GM23338 (cell line): ENCODE measurements at regions not wholly inside any gene's neighbourhood (a gene's known extent, or its start where the extent isn't known, plus 50 kb on each side); places are given as distances from the start of the nearest gene placed in this dataset.

Experiments used
- ATAC-seq: fragments of 200-7000 bp; cut with Tn5 transposase; 3 replicates; pipeline ENCODE4 v1.9.1; 2020
- DNase-seq: peaks from one replicate; pipeline ENCODE4 v3.0.0-alpha.2; 2015; ENCODE audit warnings: low spot score
- H2AFZ ChIP-seq: fragments of 200-600 bp; sonication (generic); 2 replicates; pipeline ENCODE4 v1.8.0; 2016; ENCODE audit warnings: antibody characterized with exemption, mild to moderate bottlenecking, moderate library complexity
- H3F3A ChIP-seq: fragments of 200-600 bp; sonication (generic); replicated peaks from 2 replicates; pipeline ENCODE4 v1.8.0; 2017; ENCODE audit warnings: antibody characterized with exemption, mixed run types, low read depth
- H3K27ac ChIP-seq: fragments of 200-600 bp; sonication (generic); 2 replicates; pipeline ENCODE4 v1.6.1; 2016; ENCODE audit warnings: low read depth
- H3K27me3 ChIP-seq: fragments of 200-600 bp; sonication (generic); 2 replicates; pipeline ENCODE4 v1.8.0; 2016; ENCODE audit warnings: mild to moderate bottlenecking, mixed run types, moderate library complexity; ENCODE audit not compliant: insufficient read depth
- H3K36me3 ChIP-seq: fragments of 200-600 bp; sonication (generic); 2 replicates; pipeline ENCODE4 v1.8.0; 2016; ENCODE audit warnings: mild to moderate bottlenecking; ENCODE audit not compliant: insufficient read depth
- H3K4me1 ChIP-seq: fragments of 200-600 bp; sonication (generic); 2 replicates; pipeline ENCODE4 v1.8.0; 2016; ENCODE audit warnings: mild to moderate bottlenecking, moderate library complexity; ENCODE audit not compliant: insufficient read depth
- H3K4me2 ChIP-seq: fragments of 200-600 bp; sonication (generic); 2 replicates; pipeline ENCODE4 v1.7.1; 2017; ENCODE audit warnings: mixed run types
- H3K4me3 ChIP-seq: fragments of 200-600 bp; sonication (generic); 2 replicates; pipeline ENCODE4 v1.6.1; 2016; ENCODE audit warnings: mixed run types
- H3K79me2 ChIP-seq: fragments of 200-600 bp; sonication (generic); replicated peaks from 2 replicates; pipeline ENCODE4 v1.8.0; 2017; ENCODE audit warnings: mild to moderate bottlenecking; ENCODE audit not compliant: insufficient read depth
- H3K9me2 ChIP-seq: fragments of 200-600 bp; sonication (generic); 2 replicates; pipeline ENCODE4 v1.8.0; 2017; ENCODE audit not compliant: insufficient read depth
- H4K20me1 ChIP-seq: fragments of 200-600 bp; sonication (generic); replicated peaks from 2 replicates; pipeline ENCODE4 v1.8.0; 2017; ENCODE audit warnings: mild to moderate bottlenecking; ENCODE audit not compliant: insufficient read depth
- H3K27ac Mint-ChIP-seq: 2 replicates; pipeline ENCODE4 v1.8.0; 2020; ENCODE audit warnings: inconsistent platforms, mild to moderate bottlenecking, moderate library complexity, mixed read lengths
- H3K27me3 Mint-ChIP-seq: 3 replicates; pipeline ENCODE4 v1.8.0; 2022; ENCODE audit warnings: low read depth, mild to moderate bottlenecking, moderate library complexity, mixed read lengths, inconsistent platforms; ENCODE audit not compliant: insufficient read depth, poor library complexity
- H3K36me3 Mint-ChIP-seq: 3 replicates; pipeline ENCODE4 v1.8.0; 2021; ENCODE audit warnings: low read depth, mild to moderate bottlenecking, inconsistent platforms, moderate library complexity, mixed read lengths
- H3K4me1 Mint-ChIP-seq: 3 replicates; pipeline ENCODE4 v1.8.0; 2020; ENCODE audit warnings: mild to moderate bottlenecking, inconsistent platforms, mixed read lengths
- H3K4me3 Mint-ChIP-seq: 3 replicates; pipeline ENCODE4 v1.8.0; 2021; ENCODE audit warnings: moderate library complexity, mild to moderate bottlenecking, inconsistent platforms, mixed read lengths
- H3K9me3 Mint-ChIP-seq: 3 replicates; pipeline ENCODE4 v1.8.0; 2020; ENCODE audit warnings: moderate library complexity, mild to moderate bottlenecking, inconsistent platforms, mixed read lengths
- EZH2 ChIP-seq: fragments of 200-600 bp; sonication (generic); IDR thresholded peaks from one replicate; pipeline ENCODE4 v1.8.0; 2017; ENCODE audit warnings: antibody characterized with exemption, mild to moderate bottlenecking, low read depth; ENCODE audit not compliant: unreplicated experiment
- EZH2phosphoT487 ChIP-seq: fragments of 200-600 bp; sonication (generic); IDR thresholded peaks from one replicate; pipeline ENCODE4 v1.8.1; 2018; ENCODE audit warnings: antibody characterized with exemption; ENCODE audit not compliant: unreplicated experiment
- JUNB ChIP-seq: IDR thresholded peaks from one replicate; pipeline ENCODE4 v1.6.1; 2016; ENCODE audit warnings: antibody characterized with exemption; ENCODE audit not compliant: unreplicated experiment
- NANOG ChIP-seq: IDR thresholded peaks from 2 replicates; pipeline ENCODE4 v1.6.1; 2016; ENCODE audit warnings: antibody characterized with exemption, borderline replicate concordance
- POLR2AphosphoS5 ChIP-seq: IDR thresholded peaks from 2 replicates; pipeline ENCODE4 v1.6.1; 2016; ENCODE audit warnings: antibody characterized with exemption, low read depth
- STAT1 ChIP-seq: IDR thresholded peaks from one replicate; pipeline ENCODE4 v1.6.1; 2016; ENCODE audit warnings: antibody characterized with exemption; ENCODE audit not compliant: unreplicated experiment
- ZNF331 ChIP-seq: fragments of 250-450 bp; sonication (Bioruptor Pico); IDR thresholded peaks from 2 replicates; pipeline ENCODE4 v1.5.0; 2020; ENCODE audit warnings: low read depth, mild to moderate bottlenecking, moderate library complexity
- TF ChIP-seq, protein P1 (sequence below): fragments of 250-450 bp; sonication (Bioruptor Pico); IDR thresholded peaks from 2 replicates; pipeline ENCODE4 v1.5.0; 2020; ENCODE audit warnings: mild to moderate bottlenecking, moderate library complexity
- TF ChIP-seq, protein P2 (sequence below), 2 experiments: fragments of 200-600 bp in 1 of 2; sonication (generic) in 1 of 2; conservative IDR thresholded peaks; 2 replicates each; pipeline versions ENCODE4 v1.5.1 to v1.6.1; 2016 to 2017; ENCODE audit warnings: antibody characterized with exemption in 2 of 2, low read depth in 2 of 2, mild to moderate bottlenecking in 2 of 2, moderate library complexity in 1 of 2
- TF ChIP-seq, protein P3 (sequence below): IDR thresholded peaks from one replicate; pipeline ENCODE4 v1.6.1; 2018; ENCODE audit warnings: antibody characterized with exemption; ENCODE audit not compliant: unreplicated experiment

DNA sequence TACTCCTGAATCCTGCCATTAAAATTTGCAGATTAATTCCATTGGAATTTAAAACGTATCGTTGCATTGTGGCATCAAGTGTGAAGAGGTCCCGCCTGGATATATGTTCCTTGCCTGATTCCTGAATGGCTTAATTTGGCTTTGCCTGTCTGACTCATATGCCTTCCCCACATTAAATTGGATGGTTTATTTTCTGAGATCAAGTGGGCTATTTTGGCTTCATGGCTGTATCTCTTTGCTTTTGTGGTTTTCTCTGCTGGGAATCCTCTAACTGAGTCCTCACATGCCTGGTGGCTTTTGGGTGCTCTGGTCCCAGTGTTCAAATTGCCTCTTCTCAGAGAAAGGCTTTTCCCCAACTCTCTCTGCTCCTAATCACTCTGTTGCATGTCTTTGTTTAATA is 127.9 kb upstream of the DYRK2 start:
- Mint-ChIP-seq H3K9me3 (no peaks in the 10 kb centered on the region), H3K4me3 (no peak overlapping the region), H3K4me1 (peaks cover 57% of the 10 kb centered on the region), H3K27ac (no peak overlapping the region; the same call in 1 of the 2 replicates), H3K36me3 (no peaks in the 10 kb centered on the region), H3K27me3 (peaks cover 13% of the 10 kb centered on the region)
- Histone ChIP-seq H3K79me2 (no peaks in the 10 kb centered on the region), H3F3A (no peaks in the 10 kb centered on the region), H3K4me3 (no peak overlapping the region), H3K36me3 (no peaks in the 10 kb centered on the region), H3K9me2 (peaks cover 2% of the 10 kb centered on the region; the same call in 1 of the 2 replicates), H4K20me1 (no peaks in the 10 kb centered on the region), H2AFZ (no peak overlapping the region), H3K27me3 (no peaks in the 10 kb centered on the region), H3K4me1 (peaks cover 29% of the 10 kb centered on the region), H3K4me2 (peak overlapping the region; percentile 56), H3K27ac (no peak overlapping the region)
- DNase-seq (no peak), ATAC-seq (no peak)
- no peak for TF ChIP-seq ZNF331 (CRISPR knock-in tag)
- TF ChIP-seq EZH2phosphoT487 = no peak
- TF ChIP-seq NANOG = no peak
- TF ChIP-seq, protein P1, sequence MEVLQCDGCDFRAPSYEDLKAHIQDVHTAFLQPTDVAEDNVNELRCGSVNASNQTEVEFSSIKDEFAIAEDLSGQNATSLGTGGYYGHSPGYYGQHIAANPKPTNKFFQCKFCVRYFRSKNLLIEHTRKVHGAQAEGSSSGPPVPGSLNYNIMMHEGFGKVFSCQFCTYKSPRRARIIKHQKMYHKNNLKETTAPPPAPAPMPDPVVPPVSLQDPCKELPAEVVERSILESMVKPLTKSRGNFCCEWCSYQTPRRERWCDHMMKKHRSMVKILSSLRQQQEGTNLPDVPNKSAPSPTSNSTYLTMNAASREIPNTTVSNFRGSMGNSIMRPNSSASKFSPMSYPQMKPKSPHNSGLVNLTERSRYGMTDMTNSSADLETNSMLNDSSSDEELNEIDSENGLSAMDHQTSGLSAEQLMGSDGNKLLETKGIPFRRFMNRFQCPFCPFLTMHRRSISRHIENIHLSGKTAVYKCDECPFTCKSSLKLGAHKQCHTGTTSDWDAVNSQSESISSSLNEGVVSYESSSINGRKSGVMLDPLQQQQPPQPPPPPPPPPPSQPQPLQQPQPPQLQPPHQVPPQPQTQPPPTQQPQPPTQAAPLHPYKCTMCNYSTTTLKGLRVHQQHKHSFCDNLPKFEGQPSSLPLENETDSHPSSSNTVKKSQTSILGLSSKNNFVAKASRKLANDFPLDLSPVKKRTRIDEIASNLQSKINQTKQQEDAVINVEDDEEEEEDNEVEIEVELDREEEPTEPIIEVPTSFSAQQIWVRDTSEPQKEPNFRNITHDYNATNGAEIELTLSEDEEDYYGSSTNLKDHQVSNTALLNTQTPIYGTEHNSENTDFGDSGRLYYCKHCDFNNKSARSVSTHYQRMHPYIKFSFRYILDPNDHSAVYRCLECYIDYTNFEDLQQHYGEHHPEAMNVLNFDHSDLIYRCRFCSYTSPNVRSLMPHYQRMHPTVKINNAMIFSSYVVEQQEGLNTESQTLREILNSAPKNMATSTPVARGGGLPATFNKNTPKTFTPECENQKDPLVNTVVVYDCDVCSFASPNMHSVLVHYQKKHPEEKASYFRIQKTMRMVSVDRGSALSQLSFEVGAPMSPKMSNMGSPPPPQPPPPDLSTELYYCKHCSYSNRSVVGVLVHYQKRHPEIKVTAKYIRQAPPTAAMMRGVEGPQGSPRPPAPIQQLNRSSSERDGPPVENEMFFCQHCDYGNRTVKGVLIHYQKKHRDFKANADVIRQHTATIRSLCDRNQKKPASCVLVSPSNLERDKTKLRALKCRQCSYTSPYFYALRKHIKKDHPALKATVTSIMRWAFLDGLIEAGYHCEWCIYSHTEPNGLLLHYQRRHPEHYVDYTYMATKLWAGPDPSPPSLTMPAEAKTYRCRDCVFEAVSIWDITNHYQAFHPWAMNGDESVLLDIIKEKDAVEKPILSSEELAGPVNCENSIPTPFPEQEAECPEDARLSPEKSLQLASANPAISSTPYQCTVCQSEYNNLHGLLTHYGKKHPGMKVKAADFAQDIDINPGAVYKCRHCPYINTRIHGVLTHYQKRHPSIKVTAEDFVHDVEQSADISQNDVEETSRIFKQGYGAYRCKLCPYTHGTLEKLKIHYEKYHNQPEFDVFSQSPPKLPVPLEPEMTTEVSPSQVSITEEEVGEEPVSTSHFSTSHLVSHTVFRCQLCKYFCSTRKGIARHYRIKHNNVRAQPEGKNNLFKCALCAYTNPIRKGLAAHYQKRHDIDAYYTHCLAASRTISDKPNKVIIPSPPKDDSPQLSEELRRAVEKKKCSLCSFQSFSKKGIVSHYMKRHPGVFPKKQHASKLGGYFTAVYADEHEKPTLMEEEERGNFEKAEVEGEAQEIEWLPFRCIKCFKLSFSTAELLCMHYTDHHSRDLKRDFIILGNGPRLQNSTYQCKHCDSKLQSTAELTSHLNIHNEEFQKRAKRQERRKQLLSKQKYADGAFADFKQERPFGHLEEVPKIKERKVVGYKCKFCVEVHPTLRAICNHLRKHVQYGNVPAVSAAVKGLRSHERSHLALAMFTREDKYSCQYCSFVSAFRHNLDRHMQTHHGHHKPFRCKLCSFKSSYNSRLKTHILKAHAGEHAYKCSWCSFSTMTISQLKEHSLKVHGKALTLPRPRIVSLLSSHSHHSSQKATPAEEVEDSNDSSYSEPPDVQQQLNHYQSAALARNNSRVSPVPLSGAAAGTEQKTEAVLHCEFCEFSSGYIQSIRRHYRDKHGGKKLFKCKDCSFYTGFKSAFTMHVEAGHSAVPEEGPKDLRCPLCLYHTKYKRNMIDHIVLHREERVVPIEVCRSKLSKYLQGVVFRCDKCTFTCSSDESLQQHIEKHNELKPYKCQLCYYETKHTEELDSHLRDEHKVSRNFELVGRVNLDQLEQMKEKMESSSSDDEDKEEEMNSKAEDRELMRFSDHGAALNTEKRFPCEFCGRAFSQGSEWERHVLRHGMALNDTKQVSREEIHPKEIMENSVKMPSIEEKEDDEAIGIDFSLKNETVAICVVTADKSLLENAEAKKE = no peak
- no peak for TF ChIP-seq JUNB
- no peak for TF ChIP-seq STAT1

DNA sequence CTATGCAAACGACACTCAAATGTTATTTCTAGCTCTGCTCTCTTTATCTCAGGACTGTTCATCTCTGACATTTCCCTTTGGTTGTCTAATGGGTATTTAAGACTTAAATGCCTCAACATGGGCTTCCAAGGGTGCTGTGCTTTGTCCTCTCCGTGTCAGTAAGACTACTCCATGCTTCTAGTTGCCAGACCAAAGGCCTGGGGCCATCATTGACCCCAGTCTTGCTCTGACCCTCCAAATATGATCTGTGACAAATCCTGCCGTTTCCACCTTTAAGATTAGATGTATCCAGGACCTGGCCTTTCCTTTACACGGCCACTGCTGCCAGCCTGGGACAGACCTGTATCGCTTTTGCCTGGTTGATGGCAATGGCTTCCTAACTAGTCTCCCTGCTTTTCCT is 126.3 kb upstream of the DYRK2 start:
- H3K27me3 Mint-ChIP-seq = peaks cover 7% of the 10 kb centered on the region
- H3K4me2 ChIP-seq = no peak overlapping the region
- TF ChIP-seq, protein P2, sequence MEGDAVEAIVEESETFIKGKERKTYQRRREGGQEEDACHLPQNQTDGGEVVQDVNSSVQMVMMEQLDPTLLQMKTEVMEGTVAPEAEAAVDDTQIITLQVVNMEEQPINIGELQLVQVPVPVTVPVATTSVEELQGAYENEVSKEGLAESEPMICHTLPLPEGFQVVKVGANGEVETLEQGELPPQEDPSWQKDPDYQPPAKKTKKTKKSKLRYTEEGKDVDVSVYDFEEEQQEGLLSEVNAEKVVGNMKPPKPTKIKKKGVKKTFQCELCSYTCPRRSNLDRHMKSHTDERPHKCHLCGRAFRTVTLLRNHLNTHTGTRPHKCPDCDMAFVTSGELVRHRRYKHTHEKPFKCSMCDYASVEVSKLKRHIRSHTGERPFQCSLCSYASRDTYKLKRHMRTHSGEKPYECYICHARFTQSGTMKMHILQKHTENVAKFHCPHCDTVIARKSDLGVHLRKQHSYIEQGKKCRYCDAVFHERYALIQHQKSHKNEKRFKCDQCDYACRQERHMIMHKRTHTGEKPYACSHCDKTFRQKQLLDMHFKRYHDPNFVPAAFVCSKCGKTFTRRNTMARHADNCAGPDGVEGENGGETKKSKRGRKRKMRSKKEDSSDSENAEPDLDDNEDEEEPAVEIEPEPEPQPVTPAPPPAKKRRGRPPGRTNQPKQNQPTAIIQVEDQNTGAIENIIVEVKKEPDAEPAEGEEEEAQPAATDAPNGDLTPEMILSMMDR (conservative IDR thresholded peaks at IDR 0.05; ENCODE audit: low read depth in 2 of 2) = no peak
- TF ChIP-seq JUNB = no peak
- no peak for TF ChIP-seq POLR2AphosphoS5
- TF ChIP-seq EZH2 = no peak
- no peak for TF ChIP-seq ZNF331 (CRISPR knock-in tag)
- TF ChIP-seq STAT1 = no peak
- no peak for TF ChIP-seq NANOG
- no peak for TF ChIP-seq EZH2phosphoT487
- TF ChIP-seq, protein P3, sequence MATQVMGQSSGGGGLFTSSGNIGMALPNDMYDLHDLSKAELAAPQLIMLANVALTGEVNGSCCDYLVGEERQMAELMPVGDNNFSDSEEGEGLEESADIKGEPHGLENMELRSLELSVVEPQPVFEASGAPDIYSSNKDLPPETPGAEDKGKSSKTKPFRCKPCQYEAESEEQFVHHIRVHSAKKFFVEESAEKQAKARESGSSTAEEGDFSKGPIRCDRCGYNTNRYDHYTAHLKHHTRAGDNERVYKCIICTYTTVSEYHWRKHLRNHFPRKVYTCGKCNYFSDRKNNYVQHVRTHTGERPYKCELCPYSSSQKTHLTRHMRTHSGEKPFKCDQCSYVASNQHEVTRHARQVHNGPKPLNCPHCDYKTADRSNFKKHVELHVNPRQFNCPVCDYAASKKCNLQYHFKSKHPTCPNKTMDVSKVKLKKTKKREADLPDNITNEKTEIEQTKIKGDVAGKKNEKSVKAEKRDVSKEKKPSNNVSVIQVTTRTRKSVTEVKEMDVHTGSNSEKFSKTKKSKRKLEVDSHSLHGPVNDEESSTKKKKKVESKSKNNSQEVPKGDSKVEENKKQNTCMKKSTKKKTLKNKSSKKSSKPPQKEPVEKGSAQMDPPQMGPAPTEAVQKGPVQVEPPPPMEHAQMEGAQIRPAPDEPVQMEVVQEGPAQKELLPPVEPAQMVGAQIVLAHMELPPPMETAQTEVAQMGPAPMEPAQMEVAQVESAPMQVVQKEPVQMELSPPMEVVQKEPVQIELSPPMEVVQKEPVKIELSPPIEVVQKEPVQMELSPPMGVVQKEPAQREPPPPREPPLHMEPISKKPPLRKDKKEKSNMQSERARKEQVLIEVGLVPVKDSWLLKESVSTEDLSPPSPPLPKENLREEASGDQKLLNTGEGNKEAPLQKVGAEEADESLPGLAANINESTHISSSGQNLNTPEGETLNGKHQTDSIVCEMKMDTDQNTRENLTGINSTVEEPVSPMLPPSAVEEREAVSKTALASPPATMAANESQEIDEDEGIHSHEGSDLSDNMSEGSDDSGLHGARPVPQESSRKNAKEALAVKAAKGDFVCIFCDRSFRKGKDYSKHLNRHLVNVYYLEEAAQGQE = no peak

More for the DNA sequence above, 126.3 kb upstream of the DYRK2 start:
- peaks cover 43% of the 10 kb centered on the region for H3K4me1 ChIP-seq
- no peak overlapping the region for H3K27ac ChIP-seq
- no peaks in the 10 kb centered on the region for H3F3A ChIP-seq
- H3K36me3 Mint-ChIP-seq = no peaks in the 10 kb centered on the region
- H3K4me3 ChIP-seq = no peak overlapping the region
- no peak overlapping the region for H2AFZ ChIP-seq
- H3K4me3 Mint-ChIP-seq = no peak overlapping the region
- DNase-seq = no peak
- H3K4me1 Mint-ChIP-seq = peaks cover 66% of the 10 kb centered on the region
- H3K27me3 ChIP-seq = no peaks in the 10 kb centered on the region
- H3K9me2 ChIP-seq = peaks cover 2% of the 10 kb centered on the region; the same call in 1 of the 2 replicates
- no peaks in the 10 kb centered on the region for H4K20me1 ChIP-seq
- H3K27ac Mint-ChIP-seq = no peak overlapping the region
- no peaks in the 10 kb centered on the region for H3K79me2 ChIP-seq
- no peaks in the 10 kb centered on the region for H3K36me3 ChIP-seq
- H3K9me3 Mint-ChIP-seq = no peaks in the 10 kb centered on the region
- no peak for ATAC-seq
